Prostate gland (tissue), 2 donors: ENCODE measurements at regions not wholly inside any gene's neighbourhood (a gene's known extent, or its start where the extent isn't known, plus 50 kb on each side); places are given as distances from the start of the nearest gene placed in this dataset.

Experiments used
- POLR2AphosphoS5 ChIP-seq: sonication (generic); formaldehyde crosslinking; IDR thresholded peaks from one replicate; pipeline ENCODE4 v1.6.1; 2017; ENCODE audit warnings: antibody characterized with exemption
- TF ChIP-seq, protein P1 (sequence below), 4 experiments: fragments of 200-600 bp in 2 of 4; fragments of 450-650 bp in 2 of 4; sonication (generic) in 2 of 4; IDR thresholded peaks; 1 replicate in 3 of 4; 2 replicates in 1 of 4; pipeline ENCODE4 v1.5.1; 2016 to 2019; ENCODE audit warnings: antibody characterized with exemption in 4 of 4, mild to moderate bottlenecking in 2 of 4, moderate library complexity in 2 of 4

DNA sequence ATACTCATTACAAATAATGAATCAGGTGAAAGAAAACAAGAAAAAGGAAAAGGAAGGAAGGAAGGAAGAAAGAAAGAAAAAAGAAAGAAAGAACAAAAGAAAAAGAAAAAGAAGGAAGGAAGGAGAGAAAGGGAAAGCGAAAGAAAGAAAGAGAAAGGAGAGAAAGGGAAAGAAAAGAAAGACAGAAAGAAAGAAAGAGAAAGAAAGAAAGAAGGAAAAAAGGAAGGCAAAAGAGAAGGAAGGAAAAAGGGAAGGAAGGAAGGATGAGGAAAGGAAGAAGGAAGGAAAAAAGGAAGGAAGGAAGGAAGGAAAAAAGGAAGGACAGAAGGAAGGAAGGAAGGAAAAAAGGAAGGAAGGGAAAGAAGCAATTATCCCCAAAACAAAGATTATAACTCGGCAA is 1460.4 kb upstream of the PIK3C3 start:
- TF ChIP-seq POLR2AphosphoS5, result no peak
- TF ChIP-seq, protein P1, sequence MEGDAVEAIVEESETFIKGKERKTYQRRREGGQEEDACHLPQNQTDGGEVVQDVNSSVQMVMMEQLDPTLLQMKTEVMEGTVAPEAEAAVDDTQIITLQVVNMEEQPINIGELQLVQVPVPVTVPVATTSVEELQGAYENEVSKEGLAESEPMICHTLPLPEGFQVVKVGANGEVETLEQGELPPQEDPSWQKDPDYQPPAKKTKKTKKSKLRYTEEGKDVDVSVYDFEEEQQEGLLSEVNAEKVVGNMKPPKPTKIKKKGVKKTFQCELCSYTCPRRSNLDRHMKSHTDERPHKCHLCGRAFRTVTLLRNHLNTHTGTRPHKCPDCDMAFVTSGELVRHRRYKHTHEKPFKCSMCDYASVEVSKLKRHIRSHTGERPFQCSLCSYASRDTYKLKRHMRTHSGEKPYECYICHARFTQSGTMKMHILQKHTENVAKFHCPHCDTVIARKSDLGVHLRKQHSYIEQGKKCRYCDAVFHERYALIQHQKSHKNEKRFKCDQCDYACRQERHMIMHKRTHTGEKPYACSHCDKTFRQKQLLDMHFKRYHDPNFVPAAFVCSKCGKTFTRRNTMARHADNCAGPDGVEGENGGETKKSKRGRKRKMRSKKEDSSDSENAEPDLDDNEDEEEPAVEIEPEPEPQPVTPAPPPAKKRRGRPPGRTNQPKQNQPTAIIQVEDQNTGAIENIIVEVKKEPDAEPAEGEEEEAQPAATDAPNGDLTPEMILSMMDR (IDR thresholded peaks at IDR 0.05), result no peak
